Astrocyte of the spinal cord (primary cell): ENCODE measurements at regions not wholly inside any gene's neighbourhood (a gene's known extent, or its start where the extent isn't known, plus 50 kb on each side); places are given as distances from the start of the nearest gene placed in this dataset.

Experiments used
- DNase-seq: peaks from one replicate; pipeline ENCODE4 v3.0.0; 2011; ENCODE audit warnings: low read depth, low spot score
- H3K4me3 ChIP-seq: 2 replicates; pipeline ENCODE4 v1.5.1; 2011; ENCODE audit warnings: low read depth, mild to moderate bottlenecking, low read length, moderate library complexity
- in situ Hi-C: cut with HindIII; loops from 2 replicates; pipeline ENCODE4 v1.10.0; 2017; ENCODE audit warnings: low sequenced_read_pairs
- TF ChIP-seq, protein P1 (sequence below): IDR thresholded peaks from 2 replicates; pipeline ENCODE4 v1.5.1; 2012; ENCODE audit warnings: low read depth, mild to moderate bottlenecking, low read length, inconsistent platforms

DNA sequence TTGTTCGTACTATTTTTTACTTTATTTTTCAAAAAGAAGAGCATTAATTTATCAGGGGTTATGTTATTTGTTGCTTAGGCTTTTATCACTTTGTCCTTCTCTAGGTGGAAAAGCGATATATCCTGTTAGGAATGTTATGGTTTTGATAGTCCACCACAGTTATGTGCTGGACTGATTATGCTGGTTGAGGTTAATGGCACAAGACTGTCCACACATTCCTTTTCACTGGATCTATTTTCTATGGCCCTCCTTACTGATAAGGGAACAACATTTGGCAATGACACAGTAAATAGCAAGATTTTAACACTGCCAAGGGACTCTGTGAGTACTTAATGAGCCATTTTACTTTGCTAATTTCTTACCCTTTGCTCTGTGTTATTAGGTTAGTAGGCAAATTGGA, 1212.3 kb downstream of the NXPH1 start:
- TF ChIP-seq, protein P1, sequence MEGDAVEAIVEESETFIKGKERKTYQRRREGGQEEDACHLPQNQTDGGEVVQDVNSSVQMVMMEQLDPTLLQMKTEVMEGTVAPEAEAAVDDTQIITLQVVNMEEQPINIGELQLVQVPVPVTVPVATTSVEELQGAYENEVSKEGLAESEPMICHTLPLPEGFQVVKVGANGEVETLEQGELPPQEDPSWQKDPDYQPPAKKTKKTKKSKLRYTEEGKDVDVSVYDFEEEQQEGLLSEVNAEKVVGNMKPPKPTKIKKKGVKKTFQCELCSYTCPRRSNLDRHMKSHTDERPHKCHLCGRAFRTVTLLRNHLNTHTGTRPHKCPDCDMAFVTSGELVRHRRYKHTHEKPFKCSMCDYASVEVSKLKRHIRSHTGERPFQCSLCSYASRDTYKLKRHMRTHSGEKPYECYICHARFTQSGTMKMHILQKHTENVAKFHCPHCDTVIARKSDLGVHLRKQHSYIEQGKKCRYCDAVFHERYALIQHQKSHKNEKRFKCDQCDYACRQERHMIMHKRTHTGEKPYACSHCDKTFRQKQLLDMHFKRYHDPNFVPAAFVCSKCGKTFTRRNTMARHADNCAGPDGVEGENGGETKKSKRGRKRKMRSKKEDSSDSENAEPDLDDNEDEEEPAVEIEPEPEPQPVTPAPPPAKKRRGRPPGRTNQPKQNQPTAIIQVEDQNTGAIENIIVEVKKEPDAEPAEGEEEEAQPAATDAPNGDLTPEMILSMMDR, result no peak
- H3K4me3 ChIP-seq, result no peak overlapping the region
- in situ Hi-C loops, result no loop called here
- peak; percentile 30 for DNase-seq

DNA sequence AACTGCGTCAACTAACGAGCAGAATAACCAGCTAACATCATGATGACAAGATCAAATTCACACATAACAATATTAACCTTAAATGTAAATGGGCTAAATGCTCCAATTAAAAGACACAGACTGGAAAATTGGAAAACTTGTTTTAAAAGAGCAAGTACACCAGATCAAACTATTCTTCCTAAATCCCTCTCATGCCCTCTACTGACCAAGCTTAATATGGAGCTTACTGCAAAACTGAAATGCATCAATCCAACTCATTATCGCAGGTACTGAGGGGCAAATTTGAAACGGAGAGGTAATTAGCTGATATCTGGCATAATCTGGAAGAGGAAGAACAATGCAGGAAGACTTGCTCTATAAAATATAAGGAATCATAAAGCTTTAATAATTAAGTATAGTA, 1223.8 kb downstream of the NXPH1 start:
- in situ Hi-C loops, result no loop called here
- TF ChIP-seq, protein P1, result peak; percentile 23
- no peak overlapping the region for H3K4me3 ChIP-seq
- peak; percentile 11 for DNase-seq

DNA sequence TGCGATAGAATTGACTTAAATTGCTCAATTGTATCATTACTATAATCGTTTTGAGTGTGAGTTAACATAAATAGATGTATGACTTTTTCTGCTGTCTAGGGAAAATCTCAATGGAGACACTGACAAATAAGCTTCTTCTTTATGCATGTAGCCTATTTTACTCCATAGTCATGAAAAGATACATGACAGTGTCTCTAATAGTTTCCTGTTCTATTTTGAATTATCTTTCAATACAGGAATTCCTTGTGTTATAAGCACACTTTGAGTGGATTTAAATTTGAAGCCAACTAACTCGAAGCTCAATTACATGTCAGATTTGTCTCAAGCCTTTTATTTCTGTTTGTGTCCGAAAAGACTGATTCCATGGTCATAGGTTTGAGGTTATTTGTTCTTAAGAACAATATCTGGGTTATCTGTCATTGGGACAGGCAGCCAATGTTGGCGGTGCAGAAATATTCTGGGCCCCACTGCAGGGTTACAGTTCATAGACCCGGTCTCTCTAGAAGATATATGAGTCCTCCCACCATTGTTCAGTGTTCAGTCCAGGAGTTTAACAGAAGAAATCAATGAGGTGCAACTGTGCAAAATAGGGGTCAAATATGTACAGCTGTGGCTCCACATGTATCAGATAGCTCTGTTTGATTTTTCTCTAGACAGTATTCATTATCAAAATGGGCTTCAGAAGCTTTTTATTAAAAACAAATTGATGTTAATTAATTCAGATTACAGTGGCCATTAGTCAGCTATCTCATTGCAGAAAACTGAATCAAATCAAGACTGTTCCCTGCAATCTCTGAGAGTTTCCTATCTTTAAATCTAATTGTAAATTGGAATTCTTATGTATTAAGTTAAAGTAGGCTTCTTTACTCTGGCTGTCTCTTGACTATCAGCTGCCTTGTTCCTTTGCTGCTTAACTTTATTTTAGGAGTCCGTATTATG, 1238.8 kb downstream of the NXPH1 start:
- H3K4me3 ChIP-seq, result no peak overlapping the region
- TF ChIP-seq, protein P1, result no peak
- no peak for DNase-seq
- in situ Hi-C loops, result no loop called here

DNA sequence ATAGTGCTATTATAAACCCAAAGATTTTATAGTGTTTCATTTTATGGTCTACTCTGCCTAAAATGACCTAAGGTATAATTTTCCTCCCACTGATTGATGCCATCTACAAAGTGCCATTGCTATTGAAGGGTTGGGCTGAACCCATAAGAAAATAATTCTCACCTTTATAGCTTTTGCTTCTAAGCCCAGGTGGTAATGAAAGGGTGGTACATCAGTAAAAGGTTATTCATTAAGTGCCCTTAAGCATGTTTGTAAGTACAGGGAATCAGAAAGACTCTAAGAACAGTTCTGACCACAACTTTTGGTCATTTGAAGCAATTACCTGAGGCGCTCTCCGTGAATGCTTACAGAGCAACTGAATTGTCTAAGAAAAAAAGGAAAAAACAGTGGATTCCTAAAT, 1247.3 kb downstream of the NXPH1 start:
- in situ Hi-C loops, result no loop called here
- no peak for DNase-seq
- H3K4me3 ChIP-seq, result no peak overlapping the region
- TF ChIP-seq, protein P1, result no peak

DNA sequence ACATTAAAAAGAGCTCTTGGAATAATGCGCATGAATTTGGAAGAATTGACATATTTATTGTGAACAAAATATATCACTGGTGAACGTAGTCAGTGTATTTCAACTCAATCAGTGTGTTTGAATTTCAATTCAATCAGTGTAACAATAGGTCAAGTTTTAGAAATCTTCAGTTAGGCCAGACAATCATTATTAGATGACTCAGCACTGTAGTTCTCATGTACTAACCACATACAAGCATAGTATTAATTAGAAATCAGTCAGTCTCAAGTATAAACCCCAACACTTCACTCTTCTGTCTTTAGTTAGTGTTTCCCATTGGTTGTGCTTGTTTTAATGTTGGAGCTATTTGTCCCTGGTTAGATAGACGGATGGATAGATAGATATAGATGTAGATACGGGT, 1247.9 kb downstream of the NXPH1 start:
- in situ Hi-C loops, result no loop called here
- no peak for DNase-seq
- TF ChIP-seq, protein P1, result no peak
- no peak overlapping the region for H3K4me3 ChIP-seq

DNA sequence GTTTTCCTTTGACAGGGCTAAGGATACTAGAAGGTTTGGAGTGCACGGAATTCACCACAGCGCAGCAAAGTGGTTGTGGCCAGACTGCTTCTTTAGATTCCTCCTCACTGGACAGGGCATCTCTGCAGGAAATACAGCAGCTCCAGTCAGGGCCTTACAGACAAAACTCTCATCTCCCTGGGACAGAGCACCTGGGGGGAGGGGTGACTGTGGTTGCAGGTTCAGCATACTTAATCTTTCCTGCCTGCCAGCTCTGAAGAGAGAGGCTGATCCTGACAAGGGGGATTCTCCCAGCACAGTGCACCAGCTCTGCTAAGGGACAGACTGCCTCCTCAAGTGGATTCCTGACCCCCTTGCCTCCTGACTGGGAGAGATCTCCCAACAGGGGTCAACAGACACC, 1257.9 kb downstream of the NXPH1 start:
- no peak for DNase-seq
- in situ Hi-C loops, result no loop called here
- no peak overlapping the region for H3K4me3 ChIP-seq
- TF ChIP-seq, protein P1, result no peak
